Effector CD4-positive, alpha-beta T cell (primary cell): ENCODE measurements at regions not wholly inside any gene's neighbourhood (a gene's known extent, or its start where the extent isn't known, plus 50 kb on each side); places are given as distances from the start of the nearest gene placed in this dataset.

Experiments used
- DNase-seq: peaks from one replicate; pipeline ENCODE4 v3.0.0-alpha.2; 2020

DNA sequence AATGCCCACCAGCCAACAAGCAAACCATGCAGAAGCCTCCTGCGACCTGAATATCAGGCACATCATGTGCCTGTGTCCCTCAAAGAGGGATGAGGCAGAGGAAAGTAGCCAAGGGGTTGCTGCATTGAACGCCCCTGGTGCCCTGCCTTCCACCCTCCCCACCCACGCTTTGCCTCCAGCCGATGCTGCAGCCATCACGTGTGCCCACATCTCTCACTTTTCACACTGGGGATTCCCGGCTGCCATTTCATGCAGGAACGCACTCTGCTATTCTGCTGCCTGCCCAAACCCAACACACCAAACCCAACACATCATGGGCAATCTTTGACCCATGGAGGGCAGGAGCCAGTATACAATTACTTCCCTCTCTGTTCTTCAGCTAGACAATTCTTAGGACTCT lies 462.2 kb upstream of the PROK2 start:
- no peak for DNase-seq

DNA sequence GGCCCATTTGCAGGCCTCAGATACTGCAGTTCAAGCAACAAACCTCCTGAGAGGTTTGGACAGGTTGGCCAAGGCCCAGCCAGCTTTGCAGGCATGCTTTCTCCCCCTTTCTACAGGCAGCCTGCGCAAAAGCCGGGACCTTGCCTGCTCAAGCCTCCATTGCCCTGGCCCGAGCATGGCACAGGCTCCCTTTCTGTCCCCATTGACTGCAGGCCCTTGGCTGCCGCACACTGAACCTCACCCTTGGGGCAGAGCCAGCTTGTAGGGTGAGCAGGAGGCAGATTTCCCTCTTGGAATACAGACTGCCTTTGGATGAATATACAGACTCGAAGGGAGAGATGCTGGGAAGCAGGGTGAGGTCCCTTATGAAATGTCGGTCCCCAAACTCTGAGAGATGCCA lies 461.7 kb upstream of the PROK2 start:
- no peak for DNase-seq

DNA sequence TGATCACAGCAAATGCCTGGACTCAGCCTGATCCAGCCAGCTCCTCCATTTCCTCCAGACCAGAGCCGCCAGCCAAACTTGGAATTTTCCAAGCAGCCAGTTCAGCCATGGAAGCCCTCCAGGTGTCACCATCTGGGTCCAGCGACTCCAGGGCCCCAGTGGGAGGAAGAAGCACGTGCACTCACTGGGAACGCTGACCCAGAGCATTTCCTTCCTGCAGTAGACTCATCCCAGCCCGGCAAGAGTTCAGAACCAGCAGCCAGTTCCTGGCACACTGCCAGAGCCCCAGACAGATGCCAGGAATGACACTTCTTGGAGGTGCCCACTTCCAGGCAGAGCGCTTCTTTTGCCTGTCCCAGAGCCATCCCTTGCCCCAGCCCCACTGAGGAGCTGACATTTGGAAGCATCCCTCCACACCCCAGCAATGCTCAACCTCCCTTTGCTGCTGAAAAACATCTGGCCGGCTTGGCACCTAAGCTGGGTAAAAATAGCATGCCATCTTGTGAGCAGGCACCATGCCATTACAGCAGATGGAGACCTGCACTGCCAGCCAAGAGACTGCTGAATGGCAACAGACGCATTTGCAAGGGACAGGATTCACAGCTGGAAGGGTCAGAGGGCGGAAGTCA lies 460.3 kb upstream of the PROK2 start:
- no peak for DNase-seq

DNA sequence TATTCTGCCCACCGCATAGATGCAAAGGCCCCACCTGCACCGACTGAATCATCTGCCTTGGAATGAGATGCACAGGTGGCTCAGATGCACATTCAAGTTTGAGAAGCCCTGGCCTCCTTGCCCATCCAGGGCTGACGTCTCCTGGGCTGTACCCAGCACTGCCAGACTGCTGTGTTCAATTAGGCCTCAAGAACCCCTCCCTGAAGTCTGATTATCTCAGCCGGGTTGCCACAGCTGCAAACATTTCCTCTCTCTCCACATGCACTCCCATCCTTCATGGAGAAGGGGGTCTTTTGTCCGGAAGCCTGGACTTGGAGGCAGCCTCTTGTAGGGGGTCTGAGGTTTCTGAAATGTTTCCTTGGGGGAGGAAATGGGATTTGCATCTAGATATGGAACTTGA lies 459.4 kb upstream of the PROK2 start:
- DNase-seq: no peak

DNA sequence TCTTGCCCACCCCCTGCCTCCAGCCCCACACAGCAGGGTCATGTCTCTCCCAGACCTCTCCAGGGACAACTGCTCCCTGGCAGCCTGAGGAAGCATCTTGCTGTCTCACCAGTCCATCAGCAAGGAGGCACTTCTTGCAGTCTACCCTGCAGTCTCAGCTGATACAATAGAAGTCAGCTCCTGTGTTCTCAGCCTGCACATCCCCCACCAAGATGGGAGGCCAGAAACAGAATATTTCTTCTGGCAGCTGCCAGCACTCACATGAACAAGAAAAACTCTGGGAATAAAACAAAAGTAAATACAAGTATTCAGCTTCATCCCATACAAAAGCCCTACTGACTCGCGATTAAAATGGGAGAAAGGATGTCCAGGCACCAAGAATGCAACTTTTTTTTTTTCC lies 457.4 kb upstream of the PROK2 start:
- no peak for DNase-seq

DNA sequence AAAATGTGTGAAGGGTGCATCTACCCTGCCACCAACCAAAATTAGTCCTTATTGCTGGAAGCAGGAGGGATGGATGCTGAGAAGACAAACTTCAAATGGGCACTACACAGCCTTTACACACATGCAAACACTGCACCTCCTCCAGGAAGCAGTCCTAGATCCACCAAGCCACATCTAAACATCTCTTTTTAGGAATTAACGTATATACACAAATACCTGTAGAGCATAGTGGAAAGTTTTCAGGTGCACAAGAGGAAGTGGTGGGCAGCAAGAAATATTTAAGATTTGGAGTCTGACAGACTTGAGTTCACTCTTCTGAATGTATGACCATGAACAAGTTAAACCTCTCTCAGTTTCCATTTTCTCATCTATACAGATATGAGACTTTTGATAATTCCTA lies 456.6 kb upstream of the PROK2 start:
- DNase-seq: no peak

DNA sequence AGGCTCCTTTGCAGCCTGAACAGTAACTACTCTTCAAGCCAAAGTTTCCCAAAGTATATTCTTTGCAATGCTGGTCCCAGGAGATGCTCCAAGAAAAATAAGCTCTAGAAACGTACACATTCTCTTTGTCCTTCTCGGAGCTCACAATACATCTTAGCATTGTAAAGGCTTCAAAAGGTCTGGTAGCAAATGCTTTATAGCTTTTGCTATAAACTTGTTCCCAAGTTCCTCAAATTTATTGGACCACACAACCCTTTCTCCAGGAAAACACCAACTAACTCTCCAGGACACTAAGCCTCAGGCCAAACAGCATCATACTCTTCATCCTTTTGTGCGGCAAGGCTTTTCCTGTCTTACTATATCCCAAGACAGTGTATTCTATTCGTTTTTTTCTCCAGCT lies 455.6 kb upstream of the PROK2 start:
- no peak for DNase-seq

DNA sequence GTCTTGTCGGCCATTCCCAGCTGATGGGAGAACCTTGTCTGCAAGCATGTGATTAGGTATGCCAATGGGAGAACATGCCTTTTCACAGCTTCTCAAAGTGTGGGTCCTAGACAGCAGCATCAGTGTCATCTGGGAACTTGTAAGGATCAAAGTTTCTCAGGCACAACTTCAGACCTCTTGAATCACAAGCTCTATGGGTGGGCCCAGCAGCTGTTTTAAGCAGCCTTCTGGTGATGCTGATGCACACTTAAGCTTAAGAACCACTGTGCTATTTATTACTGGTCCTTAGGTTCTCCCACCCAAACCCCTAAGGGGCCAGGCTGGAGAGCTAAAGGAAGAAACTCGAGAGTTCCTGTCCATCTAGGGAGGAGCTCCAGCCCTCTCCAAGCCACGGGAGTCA lies 453.9 kb upstream of the PROK2 start:
- DNase-seq: no peak

DNA sequence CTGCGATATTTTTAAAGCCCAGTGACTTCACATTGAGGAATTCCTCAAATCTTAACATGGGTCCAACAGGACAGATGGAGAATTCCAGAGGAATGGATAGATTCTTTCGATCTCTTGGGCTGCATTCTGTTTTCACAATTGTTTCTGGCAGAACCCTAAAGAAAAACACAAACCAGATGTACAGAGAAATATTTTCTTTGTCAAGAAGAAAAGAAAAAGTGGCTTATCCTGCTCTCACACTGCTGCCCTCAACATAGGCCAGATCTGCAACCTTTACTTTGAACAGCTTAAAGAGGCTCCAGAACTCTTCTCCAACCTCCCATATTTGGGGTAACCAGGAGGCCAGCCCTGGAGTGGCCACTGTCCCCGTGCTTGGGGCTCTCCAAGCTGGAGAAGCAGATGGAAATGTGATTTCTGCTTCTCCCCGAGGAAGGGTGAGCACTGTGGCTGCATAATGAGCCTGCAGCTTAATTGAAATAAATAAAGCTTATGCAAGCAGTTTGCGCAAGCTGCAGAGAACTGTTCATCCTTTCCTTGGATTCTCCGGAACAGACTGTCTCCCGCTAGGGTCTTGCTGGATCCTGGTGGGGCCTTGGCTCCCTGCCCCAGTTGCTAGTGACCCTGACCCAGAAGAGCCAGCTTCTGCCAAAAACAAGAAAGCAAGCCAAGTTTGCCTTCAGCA lies 453.2 kb upstream of the PROK2 start:
- no peak for DNase-seq

DNA sequence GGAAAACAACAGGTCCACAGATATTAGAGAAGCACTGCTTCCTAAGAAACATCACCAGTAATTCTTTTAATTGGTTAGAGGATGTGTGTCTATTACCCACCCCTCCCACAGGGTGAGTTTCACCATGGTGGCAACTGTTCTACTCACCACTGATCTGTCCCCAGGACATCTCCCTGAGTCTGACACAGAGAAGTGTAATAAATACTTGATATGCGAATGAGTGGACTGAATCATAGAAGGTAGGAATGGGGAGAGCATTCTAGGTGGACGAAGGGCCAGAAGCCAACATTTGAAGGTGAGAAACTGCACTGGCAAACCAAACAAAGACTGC lies 452.7 kb upstream of the PROK2 start:
- DNase-seq: no peak

DNA sequence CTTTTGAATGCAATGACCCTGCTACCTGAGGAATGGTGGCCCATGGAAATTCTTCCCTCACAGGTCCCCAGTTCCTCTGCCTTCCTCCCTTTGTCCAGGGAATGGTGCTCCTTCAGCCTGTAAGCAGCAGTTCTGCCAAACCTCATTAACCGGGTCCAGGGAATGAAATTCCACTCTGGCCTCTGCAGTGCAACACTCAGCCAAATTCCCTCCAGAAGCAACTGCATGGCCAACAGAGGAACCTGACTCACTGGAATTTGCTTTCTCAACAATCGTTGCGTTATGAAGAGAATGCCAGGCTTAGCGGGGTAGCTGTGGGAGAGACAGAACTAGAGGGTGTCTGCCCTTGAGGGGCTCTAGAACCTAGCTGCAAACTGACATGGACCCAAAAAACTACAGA lies 449.4 kb upstream of the PROK2 start:
- no peak for DNase-seq

DNA sequence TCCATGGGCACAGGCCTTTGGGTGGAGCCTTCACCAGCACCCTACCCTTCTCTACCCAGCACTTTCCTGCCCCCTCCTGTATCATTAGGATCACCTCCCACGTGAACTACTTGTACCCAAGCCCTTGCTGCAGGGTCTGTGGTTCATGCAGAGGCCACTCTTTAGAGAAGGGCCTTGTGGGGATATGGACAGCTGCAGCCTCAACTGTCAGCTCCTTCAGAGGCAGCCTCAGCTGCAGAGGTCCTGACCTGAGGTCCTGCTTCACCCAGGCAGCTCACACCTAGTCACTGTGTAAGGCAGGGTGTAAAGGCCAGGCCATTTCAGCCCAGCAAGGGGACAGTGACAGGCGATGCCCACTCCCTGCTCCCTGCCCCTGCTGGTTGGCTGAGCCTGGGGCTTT lies 448.6 kb upstream of the PROK2 start:
- DNase-seq: no peak

DNA sequence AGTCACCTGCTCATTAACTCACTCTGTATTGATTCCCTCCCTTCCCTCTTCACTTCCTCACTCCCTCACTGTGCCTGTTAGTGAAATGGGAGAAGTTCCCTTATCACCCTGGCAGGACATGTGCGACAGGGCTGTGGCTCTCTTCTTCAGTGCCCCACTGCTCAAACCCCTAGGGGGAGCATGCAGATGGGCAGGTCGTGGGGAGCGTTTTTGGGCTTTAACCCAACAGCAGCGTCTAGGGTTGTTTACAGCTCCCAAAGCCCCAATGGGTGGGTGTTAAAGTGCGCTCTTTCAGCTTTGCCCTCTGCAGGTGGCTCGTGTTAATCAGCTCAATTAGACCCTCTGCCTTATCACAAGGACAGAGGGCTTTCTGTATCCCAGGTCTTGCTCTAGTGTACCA lies 447.8 kb upstream of the PROK2 start:
- DNase-seq: no peak

DNA sequence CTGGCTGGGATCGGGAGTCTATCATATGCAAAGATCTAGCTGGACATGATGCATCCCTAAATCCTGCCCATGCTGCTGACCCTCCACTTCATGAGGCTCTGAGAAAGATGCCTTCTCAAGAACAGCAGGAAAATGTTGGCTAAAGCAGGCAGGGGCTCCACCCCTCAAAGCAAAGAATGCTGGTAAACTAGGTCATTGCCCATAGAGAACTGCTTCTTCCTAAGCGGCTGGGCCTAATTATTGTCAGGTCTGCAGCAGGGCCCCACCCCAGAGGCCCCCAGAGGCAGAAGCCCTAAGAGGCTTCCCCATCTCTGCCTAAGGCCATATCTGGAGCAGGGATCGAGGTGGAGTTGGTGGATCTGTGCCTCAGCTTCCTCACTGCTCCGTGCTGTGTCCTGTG lies 447.4 kb upstream of the PROK2 start:
- DNase-seq: no peak

DNA sequence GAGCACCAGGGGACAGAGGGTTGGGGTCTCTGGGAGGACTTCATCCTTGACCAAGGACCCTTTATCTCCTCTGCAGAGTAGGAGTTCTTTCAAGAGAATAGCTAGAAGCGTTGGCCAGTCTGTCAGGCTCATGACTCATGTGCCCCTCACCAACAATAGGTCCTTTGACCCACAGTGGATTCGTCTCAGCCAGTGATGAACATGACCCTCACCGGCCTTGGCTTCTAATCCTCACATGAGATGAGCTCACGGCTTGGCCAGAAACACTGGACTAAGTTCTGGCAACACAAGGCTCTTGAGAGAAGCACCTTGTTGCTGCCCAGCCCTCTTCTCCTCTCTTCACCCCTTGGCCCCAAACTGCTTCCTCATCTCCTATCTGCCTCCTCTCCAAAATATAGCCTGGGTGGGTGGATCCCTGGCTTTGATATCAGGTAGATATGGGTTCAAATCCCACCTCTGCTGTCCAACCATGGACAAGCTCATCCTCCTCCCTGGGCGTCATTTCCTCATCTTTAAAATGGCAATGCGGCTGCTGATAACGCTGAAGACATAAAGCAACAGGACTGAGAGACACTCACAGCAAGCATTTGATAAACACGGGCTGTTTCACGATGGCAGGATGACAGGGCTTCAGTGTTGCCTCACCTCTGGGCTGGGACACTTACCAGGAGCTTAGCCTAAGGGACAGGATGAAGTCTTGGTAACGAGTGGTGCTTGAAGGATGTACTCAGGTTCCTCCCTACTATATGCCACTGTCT lies 446.7 kb upstream of the PROK2 start:
- DNase-seq: no peak

DNA sequence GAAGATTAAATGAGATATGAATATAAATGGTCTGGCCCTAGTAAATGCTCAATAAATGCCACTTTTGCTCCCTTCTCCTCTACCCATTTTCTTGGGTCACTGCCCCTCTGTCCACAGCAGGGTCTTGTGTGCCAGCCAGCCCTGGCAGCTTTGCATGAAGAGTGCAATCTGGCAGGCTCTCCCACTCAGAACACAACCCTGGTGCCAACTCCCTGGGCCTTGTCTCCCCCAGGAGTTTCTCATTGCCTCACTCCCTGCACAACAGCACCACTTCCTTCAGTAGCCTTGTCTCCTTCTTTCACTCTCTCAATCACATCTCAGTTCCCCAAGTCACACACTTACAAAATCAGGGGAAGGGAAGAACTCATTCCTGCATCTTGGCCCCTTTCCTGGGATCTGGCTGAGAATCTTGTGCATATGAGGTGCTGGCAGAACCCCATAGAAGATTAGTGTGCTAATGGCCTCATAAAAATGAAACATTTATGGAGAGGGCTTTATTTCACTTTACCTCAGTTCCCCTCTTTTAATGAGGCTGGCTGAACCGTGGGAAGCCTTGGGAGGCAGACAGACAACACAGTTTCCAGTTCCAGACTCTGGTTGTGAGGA lies 445.9 kb upstream of the PROK2 start:
- no peak for DNase-seq

DNA sequence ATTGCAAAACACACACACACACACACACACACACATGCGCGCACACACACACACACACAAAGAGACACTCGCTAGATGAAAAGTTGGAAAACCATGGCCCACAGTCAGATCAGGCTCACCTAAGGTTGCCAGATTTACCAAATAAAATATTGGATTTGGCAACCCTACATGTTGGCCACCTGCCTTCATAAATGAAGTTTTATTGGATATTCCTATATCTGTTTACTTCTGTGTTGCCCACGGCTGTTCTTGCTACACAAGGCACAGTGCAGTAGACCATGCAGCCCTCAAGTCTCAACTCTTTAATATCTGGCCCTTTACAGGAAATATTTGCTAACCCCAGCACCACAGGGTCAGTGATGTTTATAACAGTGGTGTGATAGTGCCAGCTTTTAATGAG lies 445.0 kb upstream of the PROK2 start:
- no peak for DNase-seq

DNA sequence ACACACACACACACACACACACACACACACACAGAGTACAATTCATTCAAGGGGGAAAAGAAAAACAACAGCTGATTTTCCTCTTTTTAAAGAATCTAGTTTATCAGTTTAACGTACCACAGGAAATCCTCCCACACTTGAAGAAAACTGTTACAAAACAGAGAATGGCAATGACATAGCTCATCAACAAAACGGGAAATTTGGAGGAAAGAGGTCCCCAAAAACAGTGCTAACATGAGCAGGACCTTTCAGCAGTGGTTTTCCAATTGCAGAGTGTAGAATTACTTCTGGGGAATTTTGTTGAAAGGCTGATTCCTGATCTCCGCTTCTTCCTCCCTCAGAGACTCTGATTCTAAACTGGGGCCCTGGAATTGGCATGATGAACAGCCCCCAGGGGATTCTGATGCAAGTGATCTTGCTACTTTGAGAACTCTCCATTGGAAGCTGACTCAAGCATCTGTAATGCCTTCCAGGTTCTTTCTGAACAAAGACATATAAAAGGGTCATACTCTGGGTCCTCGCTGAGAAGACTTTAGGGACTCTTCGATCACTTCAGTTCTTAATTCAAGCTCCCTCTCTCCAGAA lies 442.6 kb upstream of the PROK2 start:
- DNase-seq: no peak

DNA sequence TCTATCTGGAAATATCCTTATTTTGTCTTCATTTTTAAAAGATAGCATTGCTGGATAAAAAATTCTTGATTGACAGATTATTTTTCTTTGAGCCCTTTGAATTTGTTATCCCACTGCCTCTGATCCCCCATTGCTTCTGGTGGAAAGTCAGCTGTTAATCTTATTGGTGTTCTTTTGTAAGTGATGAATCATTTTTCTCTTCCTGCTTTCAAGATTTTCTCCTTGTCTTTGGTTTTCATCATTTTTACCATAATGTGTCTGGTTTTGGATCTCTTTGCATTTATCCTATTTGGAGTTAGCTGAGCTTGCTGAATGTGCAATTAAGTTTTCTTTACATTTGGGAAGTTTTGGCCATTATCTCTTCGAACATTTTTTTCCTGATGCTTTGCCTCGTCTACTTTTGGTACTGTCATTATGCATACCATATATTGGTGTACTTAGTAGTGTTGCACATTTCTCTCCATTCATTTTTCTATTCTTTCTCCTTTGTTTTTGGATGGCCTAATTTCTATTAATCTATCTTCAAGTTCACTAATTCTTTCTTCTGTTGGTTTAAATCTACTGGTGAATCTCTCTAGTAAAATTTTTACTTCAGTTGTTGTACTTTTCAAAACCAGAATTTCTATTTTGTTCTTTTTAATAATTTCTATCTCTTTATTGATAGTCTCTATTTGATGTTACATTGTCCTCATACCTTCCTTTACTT lies 440.0 kb upstream of the PROK2 start:
- no peak for DNase-seq

DNA sequence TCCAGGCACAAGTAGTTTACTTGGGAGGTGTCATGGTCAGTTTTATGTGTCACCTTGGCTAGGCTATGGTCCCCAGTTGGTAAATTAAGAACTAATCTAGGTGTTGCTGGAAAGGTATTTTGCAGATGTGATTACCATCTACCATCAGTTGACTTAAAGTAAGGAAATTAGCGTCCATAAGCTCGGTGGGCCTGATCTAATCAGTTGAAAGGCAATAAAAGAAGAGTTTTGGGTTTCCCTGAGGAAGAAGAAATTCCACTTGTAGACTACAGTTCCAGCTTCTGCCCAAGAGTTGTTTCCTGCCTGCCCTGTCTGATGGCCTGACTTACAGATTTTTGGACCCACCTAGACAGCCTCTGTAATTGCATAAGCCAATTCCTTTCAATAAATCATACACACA lies 438.7 kb upstream of the PROK2 start:
- DNase-seq: no peak

DNA sequence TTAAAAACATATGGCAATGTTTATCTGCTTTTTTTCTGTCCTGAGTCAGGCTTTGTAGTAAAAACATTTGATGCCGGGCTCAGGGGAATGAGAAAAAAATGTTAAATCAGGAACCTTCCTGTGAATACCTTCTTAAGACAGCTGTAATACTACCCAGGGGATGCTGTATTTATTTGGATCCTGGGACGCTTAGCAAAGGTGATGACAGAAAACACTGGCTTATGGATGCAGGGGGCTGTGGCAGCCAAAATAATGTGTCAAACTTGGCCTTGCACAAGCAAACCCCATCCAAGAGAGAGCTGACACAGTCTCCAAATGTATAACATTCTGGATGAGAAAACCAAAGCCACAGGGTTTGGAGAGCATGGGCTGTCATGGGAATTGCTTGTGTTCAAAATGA lies 438.2 kb upstream of the PROK2 start:
- DNase-seq: no peak

DNA sequence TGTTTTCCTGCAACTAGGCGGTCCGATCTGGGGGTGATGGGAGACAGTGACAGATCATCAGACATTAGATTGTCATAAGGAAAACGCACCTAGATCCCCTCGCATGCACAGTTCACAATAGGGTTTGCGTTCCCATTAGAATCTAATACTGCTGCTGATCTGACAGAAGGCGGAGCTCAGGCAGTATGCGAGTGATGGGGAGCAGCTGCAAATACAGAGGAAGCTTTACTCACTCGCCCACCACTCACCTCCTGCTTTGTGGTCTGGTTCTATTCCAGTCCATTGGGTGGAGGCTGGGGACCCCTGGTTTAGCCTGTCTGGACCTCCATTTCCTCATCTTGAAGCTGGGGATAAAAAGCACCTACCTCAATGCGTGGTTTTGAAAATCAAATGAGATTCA lies 437.5 kb upstream of the PROK2 start:
- DNase-seq: no peak

DNA sequence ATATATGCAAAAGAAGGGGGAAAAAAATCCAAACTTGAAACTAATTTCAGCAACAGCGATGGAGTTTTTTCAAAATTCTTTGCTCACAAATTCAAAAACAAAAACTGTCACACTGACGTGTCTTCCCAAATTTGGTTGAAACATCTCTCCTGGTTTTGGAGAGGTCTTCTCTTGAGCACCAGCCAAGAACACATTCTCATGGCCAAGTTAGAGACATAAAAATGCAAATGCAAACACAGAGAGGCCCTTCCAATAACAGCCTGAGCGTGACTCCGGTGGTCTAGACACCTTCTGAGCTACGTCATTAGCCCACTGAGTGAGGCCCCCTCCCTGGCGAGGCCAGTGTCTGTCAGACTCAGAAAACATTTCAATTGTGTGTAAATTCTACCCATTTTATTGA lies 436.0 kb upstream of the PROK2 start:
- no peak for DNase-seq
